ENCODE measurements at regions not wholly inside any gene's neighbourhood (a gene's known extent, or its start where the extent isn't known, plus 50 kb on each side); places are given as distances from the start of the nearest gene placed in this dataset.
"Not testable (repeated sequence)": the region's sequence is repeated elsewhere in the genome, so short reads cannot be mapped to it uniquely, and the experiment has no call there.

DNA sequence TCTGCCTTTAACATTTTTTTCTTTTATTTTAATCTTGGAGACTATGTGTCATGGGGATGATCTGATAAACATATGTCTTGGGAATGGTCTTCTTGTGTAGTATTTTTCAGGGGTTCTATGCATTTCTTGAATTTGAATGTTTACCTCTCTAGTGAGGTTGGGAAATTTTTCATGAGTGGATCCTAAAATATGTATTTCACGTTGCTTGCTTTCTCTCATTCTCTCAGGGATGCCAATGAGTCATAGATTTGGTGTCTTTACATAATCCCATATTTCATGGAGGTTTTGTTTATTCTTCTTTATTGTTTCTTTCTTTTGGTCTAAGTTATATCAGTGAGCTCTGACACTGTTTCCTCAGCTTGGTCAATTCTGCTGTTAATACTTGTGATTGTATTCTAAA is 1237.2 kb downstream of the PLA2G4A start:
- no peak for DNase-seq (ENCODE audit: low read depth in 4 of 4, low spot score in 3 of 4)

DNA sequence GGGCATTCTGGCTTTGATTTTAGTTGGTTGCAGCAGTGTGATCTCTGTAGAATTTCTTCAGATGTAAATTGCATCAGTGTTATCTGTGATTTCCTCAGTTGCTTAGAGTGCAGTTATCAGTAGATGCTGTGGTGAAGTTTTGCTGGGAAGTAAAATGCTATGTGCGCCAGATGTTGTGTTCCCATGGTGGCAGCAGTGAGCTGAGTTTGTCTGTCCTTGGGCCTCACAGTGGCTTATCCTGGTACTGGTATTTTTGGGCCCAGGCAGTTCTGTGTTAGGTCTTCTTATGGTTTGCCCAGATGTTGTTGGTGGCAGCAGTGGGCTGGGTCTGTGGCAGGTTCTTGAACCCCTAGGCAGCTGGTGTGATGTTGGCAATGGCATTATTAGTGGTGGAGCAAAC is 1242.1 kb downstream of the PLA2G4A start:
- DNase-seq (ENCODE audit: low read depth in 4 of 4, low spot score in 3 of 4), result no peak

DNA sequence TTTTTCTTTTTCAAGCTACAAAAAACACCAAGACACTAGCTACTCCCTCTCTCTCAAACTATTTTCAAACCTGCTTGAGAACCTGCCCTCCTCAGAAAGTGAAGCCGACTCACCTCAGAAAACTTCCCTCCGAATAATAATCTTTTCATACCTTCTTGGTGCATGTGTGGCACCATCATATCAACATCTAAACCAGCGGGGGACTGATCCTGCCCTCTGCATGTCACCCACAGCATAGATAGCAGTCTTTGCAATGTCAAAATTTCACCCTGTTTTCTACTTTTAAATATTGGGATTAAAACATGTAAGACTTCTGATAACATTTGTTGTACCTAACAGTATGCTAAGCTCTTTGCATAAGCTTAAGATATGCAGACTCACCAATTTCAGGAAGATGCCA is 1260.3 kb downstream of the PLA2G4A start:
- no peak for DNase-seq (ENCODE audit: low read depth in 4 of 4, low spot score in 3 of 4)

DNA sequence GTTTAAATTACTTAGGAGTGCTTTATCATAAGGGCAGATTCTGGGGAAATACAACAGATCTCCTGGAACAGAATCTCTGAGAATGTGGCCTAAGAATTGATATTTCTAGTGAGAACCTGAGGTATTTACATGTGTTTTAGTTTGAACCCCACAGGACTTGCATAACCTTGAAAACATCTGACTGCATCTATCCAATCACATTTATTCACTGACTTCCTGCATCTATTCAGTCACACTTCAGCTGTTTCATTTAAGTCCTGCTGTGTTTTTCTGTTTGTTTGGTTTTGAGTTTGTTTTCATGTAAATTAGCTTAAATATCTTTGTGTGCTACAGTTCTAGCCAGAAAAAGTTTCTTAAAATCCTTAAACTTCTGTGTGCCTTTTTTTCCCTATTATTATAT is 1260.7 kb downstream of the PLA2G4A start:
- DNase-seq (ENCODE audit: low read depth in 4 of 4, low spot score in 3 of 4), result no peak

DNA sequence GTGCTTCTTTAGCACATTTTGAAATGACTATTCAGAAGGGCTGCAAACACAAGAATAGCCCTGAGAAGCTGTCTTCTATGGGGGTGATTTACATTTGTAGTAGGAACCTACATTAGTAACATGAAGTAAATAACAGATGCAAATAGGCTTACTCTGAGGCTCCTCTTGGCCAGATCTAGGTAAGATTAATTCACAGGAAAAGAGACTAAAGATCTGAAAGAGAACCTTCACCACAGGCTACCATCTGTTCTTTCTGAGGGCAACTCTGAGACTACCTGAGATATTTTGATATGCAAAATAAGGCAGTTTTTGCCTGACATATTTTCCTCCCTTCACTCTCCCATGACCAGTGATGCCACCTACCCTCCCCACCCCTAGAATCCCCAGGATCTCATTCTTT is 1267.8 kb downstream of the PLA2G4A start:
- no peak for DNase-seq (ENCODE audit: low read depth in 4 of 4, low spot score in 3 of 4)

DNA sequence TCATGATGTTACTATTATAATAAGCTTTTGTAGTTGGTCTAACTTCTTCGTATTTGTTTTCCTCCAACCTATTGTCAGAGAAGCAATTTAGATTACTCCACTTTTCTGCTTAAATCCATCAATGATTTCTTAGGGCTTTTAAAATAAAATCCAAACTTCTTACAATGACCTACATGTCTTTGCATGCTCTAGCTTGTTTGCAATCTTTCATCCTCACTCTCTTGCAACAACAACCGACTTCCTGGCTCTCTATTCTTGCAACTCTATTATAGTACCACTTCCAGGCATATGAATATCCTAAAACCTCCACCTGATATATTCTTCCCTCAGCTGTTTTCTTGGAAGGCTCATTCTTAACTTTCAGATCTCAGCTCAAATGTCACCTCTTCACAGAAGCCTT is 1288.7 kb downstream of the PLA2G4A start:
- no peak for DNase-seq (ENCODE audit: low read depth in 4 of 4, low spot score in 3 of 4)

DNA sequence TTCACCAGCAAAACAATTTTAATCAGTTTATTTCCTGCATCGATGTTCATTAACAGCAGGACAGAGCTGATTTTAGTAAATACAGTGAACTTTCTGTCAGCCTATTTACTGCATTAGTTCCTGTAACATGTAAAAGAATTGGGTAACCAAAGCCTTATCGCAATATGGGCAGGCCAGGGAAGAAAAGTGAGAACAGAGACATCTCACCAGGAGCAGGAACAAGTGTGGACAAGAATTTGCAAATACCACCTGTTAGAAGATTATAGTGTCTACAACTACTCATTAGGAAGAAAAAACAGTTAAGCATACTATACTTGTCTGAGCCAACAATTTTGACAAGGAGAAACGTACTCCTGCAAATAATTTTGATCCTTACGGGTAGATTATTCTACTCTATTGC is 1293.9 kb downstream of the PLA2G4A start:
- DNase-seq (ENCODE audit: low read depth in 4 of 4, low spot score in 3 of 4), result no peak

DNA sequence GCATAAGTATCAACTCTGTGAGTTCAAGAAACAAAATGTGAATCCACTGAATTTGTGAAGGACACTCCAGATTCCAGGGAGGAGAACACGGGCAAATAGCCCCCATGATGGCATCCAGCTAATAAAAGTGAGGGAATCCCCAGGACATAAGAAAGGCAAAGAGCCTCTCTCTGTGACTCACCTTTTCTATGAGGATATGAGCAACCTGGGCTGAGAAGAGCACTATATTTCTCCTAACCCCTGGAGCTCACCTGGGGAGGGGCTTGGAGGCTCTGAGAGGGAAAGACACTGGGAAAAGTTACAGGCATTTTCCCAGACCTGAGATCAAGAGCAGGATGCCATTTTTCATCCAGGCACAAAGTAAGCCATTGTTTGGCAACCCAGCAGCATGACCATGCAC is 1298.8 kb downstream of the PLA2G4A start:
- no peak for DNase-seq (ENCODE audit: low read depth in 4 of 4, low spot score in 3 of 4)

DNA sequence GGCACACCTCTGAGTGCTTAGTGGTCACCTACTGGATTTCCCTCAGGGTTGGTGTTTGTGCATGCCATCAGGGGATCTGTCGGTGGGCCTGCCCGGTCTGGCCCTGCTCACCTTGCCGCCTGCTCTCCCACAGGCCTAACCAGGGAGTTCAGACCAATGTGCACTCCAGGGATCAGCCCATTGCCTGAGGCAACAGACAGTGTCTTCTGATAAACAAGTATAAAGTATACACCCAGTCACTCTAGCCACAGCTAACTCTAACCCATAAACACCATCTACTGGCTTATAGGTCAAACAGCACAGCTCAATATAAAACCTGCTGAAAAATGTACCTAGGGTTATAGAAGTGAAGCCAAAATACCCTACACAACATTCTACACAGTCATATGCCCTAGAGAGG is 1300.0 kb downstream of the PLA2G4A start:
- DNase-seq (ENCODE audit: low read depth in 4 of 4, low spot score in 3 of 4), result no peak

DNA sequence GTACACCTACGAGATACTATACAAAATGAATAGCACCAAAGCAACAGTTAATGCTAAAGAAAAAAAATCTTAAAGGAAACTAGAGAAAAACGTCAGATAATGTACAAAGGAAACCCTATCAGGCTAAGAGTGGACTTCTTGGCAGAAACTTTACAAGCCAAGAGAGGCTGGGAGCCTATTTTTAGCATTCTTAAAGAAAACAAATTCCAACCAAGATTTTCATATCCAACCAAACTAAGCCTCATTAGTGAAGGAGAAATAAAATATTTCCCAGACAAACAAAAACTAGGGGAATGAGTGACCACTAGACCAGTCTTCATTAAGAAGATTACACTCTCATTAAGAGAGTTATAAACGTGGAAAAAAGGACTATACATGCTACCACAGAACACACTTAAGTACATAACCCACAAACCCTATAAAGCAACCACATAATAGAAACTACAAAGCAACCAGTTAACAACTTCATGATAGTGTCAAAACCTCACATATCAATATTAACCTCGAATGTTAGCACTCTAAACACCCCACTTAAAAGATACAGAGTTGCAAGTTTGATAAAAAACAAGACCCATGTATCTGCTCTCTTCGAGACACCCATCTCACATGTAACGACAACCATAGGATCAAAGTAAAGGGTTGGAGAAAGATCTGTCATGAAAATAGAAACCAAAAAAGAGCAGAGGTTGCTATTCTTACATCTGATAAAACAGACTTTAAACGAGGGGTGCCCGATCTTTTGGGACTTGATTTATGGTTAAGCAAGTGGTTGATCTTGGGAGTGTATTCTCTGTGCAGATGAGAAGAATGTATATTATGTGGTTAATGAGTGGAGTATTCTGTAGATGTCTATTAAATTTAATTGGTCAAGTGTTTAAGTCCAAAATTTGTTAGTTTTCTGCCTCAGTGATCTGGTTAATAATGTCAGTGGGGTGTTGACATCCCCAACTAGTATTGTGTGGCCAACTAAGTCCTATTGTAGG is 1301.4 kb downstream of the PLA2G4A start:
- no peak for DNase-seq (ENCODE audit: low read depth in 4 of 4, low spot score in 3 of 4)

DNA sequence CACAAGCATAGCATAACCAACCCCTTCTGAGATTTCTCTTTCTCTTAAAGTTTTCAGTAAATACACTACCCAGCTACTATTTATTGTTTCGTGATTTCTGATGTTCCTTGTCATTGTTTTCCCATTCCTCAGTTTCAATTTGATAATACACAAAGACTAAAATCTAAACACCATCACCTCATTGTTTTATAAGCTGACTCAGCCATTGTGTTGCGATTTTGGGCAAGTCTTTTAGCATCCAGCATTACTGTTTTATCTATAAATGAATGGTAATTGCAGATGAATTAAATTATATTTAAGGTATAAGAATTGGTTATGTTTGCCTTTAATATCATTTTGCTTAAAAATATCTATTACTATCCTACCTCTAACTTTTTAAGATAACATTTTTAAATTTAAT is 1308.5 kb downstream of the PLA2G4A start:
- DNase-seq (ENCODE audit: low read depth in 4 of 4, low spot score in 3 of 4), result no peak

DNA sequence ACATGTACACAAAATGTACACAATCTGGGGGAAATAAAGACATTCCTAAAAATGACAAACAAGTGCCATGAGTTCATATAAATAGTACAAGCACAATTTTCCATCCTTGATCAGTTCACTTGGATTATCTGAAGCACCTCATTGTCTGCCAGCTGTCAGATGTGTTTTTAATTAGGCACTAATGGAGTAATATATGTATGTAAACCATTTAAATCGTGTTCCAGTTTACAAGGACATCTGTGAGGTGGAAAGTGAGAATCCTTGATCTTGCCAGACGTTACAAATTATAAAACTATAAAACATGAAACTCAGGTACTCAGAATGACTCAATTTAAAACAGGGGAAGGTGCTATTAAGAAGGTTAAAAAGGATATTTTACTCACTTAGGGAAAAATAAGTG is 1312.2 kb downstream of the PLA2G4A start:
- no peak for DNase-seq (ENCODE audit: low read depth in 4 of 4, low spot score in 3 of 4)

DNA sequence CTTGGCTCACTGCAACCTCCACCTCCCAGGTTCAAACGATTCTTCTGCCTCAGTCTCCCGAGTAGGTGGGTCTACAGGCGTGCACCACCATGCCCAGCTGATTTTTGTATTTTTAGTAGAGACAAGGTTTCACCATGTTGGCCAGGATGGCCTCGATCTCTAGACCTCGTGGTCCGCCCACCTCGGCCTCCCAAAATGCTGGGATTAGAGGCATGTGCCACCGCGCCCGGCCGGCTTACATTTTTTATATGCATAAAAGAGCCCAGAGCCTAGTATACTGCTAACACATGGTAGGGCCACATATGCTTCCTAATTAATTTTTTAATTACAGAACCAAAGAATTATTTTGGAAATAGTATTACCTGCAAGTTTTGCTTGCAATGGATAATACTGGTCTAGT is 1325.4 kb downstream of the PLA2G4A start:
- no peak for DNase-seq (ENCODE audit: low read depth in 4 of 4, low spot score in 3 of 4)

DNA sequence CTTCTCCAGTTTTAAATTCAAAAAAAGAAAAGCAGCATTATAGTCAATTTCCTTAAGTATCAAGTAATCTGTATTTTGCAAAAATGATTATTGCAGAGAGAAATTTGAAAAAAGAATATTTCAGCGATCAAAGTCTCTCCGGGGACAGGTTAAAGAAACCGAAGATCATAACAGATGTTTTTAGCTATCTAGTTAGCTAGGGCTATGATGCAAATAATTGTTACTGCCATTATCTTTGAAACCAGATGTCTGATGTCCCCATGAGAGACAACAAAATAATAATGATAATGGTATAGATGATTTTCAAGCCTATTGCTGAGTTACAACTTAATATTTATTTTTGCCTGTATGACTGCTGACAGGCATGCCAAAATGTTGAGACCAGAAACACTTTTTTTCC is 1326.0 kb downstream of the PLA2G4A start:
- no peak for DNase-seq (ENCODE audit: low read depth in 4 of 4, low spot score in 3 of 4)

DNA sequence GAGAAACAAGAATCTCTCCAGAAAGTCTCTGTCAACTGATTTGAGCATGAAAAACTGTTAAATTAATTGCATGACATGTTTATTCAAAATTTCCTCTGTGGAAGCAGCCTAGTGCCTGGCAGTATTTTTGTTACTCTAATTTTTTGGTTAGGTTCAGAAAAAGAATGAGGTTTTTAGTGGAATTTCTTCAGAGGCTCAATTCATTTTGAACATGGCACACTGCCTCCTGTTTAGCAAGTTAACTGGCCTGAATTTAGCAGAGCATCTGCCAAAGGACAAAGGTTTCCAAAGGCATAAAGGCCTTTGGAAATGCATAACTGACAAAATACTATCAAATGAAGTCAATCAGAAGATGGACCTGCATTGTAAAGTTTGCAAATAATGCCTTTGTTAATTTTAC is 1326.5 kb downstream of the PLA2G4A start:
- DNase-seq (ENCODE audit: low read depth in 4 of 4, low spot score in 3 of 4), result no peak

DNA sequence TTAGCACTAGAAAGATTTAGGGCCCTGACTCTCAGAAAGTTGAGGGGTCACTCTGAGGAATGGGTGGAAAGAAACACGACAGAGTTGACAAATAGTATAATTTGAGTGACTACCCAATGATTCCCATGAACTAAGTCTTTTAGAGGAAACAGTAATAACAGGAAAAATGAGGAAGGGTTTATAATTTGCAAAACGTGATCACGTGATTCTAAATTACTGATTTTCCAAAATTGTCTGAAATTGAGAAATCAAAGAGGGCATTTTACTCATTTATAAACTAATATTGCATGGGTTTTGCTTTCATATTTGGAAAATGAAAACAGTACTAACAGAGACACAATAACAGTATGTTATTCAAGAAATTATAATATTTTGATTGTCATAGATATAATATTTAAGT is 1335.7 kb downstream of the PLA2G4A start:
- no peak for DNase-seq (ENCODE audit: low read depth in 4 of 4, low spot score in 3 of 4)

DNA sequence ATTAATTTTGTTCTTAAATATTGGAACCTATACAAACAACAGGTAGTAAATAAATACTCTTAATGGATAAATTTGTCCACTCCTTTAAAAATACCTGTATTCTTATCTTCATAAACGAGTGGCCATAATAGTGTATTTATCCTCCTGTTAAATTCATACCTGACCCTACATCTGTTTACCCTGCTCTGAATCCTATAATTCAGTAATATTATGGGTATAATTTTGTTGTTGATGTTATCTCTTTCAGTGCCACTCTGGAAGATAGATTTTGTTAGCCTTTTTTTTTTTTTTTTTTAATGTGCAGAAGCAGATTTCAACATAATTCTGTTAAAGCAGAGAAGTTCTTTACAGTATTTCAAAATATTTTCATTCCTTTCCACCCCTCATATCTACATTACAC is 1337.9 kb downstream of the PLA2G4A start:
- DNase-seq (ENCODE audit: low read depth in 4 of 4, low spot score in 3 of 4), result no peak

DNA sequence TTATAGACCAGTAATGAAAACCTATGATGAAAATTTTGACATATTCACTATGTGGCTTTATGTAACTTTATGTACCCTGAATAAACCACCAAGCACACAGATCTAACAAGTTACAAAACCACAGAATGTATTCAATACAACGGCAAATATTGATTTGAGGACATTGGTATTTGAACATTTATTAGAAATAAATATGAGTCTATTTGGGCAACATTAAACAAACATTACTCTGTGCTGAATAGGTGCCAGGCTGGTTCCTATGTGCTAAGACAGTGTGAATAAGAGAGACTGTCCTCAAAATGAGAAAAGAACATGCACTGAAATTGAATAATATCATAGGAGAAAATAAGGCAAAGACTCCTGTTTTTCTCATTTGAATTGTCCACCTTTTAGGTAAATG is 1341.2 kb downstream of the PLA2G4A start:
- DNase-seq (ENCODE audit: low read depth in 4 of 4, low spot score in 3 of 4), result no peak

DNA sequence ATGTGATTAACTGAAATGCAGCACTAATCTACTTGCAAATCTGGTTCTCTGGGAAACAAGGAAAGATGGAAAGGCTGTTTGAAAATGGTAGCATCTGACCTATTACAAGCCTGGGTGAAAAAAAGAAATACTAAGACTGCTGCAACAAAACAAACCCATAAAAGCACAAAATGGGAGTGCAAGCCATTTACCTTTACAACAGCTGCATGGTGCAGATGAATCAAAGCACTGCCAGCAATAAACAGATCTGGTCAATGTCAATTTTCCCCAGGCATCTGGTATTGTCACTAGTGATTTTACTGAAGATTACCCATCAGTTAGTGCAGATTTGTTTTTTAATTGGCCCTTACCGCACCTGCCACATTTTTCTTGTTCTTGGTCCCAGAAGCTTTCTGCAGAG is 1341.7 kb downstream of the PLA2G4A start:
- DNase-seq (ENCODE audit: low read depth in 4 of 4, low spot score in 3 of 4), result no peak

DNA sequence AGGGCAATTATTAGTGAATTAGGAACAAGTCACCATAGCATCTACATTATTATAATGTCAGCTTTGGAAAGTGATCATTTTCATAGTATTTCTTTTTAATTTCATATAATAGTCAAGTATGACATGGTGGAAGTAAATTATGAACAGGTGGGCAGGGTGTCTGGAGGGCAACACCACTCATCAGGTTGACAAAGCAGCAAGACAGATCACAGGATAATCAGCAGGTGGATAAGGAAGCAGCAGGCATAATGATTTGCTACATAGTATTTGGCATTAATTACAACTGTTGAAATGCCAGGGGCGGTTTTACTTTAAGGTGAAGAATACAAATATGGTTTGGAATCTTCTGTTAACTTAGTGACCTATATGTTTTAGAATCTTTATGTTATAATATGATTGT is 1342.2 kb downstream of the PLA2G4A start:
- DNase-seq (ENCODE audit: low read depth in 4 of 4, low spot score in 3 of 4), result no peak

DNA sequence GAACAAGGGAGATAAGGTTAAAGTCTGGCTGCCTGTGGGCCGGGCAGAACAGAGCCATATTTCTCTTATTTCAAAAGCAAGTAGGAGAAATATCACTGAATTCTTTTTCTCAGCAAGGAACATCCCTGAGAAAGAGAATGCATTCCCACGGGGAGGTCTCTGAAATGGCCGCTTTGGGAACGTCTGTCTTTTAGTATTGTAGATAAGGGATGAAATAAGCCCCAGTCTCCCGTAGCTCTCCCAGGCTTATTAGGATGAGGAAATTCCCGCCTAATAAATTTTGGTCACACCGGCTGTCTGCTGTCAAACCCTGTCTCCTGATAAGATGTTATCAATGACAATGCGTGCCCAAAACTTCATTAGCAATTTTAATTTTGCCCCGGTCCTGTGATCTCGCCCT is 1353.3 kb downstream of the PLA2G4A start:
- DNase-seq (ENCODE audit: low read depth in 4 of 4, low spot score in 3 of 4), result not testable (repeated sequence)

DNA sequence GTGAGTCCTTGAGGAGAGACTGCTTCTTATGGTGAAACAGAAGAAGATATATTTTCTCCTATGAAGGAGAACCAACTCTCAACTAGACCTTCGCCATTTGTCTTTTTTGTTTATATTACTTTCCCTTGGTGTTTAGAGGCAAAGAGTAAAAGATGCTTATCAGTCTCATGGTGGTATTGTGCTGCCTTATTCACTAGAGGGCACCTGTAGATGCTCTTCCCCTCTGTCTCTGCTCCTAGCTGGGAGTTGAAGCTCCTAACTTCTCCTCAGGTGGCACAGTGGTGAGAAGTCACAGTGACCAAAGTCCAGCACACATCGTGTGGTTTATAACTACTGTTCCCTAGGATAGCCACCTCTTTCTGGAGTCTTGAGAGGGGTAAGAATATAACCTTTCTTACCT is 1359.6 kb downstream of the PLA2G4A start:
- DNase-seq (ENCODE audit: low read depth in 4 of 4, low spot score in 3 of 4), result no peak

DNA sequence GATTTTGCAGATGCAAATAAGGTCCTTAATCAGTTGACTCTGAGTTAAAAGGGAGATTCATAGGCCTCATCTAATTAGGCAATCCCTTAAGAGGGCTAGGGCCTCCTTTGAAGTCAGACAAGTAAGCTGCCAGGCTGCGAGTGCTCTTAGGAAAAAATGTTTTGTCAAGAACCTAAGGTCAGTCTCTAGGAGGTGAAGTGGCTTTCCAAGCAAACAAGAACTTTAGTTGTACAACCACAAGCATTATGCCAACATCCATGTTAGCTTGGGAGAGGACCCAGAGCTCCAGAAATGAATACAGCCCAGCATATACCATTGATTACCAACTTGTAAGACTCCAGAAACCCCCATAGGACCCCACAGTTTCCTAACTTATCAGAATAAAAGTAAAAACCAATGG is 1366.2 kb downstream of the PLA2G4A start:
- DNase-seq (ENCODE audit: low read depth in 4 of 4, low spot score in 3 of 4), result no peak
